ENCODE measurements at regions not wholly inside any gene's neighbourhood (a gene's known extent, or its start where the extent isn't known, plus 50 kb on each side); places are given as distances from the start of the nearest gene placed in this dataset.

GRCh38 chr16:13305019-13305755, 403.8 kb downstream of the SHISA9 start:
- no peak for TF ChIP-seq HCFC1 (IDR thresholded peaks at IDR 0.05; ENCODE audit: low read length)
- no peak for TF ChIP-seq SRF (IDR thresholded peaks at IDR 0.05; ENCODE audit: low read depth in 2 of 2, low read length in 2 of 2)
- TF ChIP-seq, protein P1, sequence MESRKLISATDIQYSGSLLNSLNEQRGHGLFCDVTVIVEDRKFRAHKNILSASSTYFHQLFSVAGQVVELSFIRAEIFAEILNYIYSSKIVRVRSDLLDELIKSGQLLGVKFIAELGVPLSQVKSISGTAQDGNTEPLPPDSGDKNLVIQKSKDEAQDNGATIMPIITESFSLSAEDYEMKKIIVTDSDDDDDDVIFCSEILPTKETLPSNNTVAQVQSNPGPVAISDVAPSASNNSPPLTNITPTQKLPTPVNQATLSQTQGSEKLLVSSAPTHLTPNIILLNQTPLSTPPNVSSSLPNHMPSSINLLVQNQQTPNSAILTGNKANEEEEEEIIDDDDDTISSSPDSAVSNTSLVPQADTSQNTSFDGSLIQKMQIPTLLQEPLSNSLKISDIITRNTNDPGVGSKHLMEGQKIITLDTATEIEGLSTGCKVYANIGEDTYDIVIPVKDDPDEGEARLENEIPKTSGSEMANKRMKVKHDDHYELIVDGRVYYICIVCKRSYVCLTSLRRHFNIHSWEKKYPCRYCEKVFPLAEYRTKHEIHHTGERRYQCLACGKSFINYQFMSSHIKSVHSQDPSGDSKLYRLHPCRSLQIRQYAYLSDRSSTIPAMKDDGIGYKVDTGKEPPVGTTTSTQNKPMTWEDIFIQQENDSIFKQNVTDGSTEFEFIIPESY (IDR thresholded peaks at IDR 0.05), result no peak
- TF ChIP-seq, protein P2, sequence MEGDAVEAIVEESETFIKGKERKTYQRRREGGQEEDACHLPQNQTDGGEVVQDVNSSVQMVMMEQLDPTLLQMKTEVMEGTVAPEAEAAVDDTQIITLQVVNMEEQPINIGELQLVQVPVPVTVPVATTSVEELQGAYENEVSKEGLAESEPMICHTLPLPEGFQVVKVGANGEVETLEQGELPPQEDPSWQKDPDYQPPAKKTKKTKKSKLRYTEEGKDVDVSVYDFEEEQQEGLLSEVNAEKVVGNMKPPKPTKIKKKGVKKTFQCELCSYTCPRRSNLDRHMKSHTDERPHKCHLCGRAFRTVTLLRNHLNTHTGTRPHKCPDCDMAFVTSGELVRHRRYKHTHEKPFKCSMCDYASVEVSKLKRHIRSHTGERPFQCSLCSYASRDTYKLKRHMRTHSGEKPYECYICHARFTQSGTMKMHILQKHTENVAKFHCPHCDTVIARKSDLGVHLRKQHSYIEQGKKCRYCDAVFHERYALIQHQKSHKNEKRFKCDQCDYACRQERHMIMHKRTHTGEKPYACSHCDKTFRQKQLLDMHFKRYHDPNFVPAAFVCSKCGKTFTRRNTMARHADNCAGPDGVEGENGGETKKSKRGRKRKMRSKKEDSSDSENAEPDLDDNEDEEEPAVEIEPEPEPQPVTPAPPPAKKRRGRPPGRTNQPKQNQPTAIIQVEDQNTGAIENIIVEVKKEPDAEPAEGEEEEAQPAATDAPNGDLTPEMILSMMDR (IDR thresholded peaks at IDR 0.05 in 2 of 3, conservative IDR thresholded peaks at IDR 0.05 in 1 of 3; ENCODE audit: control insufficient read depth in 2 of 3, extremely low read depth in 1 of 3, insufficient read depth in 1 of 3, low read depth in 3 of 3, low read length in 3 of 3), result no peak
